ENCODE measurements at regions not wholly inside any gene's neighbourhood (a gene's known extent, or its start where the extent isn't known, plus 50 kb on each side); places are given as distances from the start of the nearest gene placed in this dataset.

DNA sequence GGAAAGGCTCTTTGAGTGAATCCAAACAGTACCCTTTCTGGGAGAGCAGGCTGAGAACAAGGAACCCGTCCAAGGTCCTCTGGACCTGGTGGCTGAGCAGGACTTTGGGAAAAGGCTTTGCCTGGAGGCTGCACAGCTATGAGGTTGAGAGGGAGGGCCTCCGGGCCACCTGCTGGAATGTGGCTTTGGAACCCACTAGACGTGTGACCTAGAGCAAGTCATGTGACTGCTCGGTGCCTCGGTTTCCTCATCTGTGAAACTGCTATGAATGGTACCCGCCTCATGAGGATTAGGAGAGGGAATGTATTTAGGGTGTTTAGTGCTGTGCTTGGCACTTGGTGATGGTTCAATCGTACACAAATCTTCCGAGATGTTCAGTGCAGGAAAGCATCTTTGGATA lies 50.4 kb downstream of the HAPSTR1 start:
- DNase-seq (ENCODE audit: insufficient read length) (no peak), FAIRE-seq (no peak)
- TF ChIP-seq TAF1 (IDR thresholded peaks at IDR 0.05; ENCODE audit: borderline replicate concordance, low read depth, low read length): no peak
- TF ChIP-seq POLR2A (IDR thresholded peaks at IDR 0.05; ENCODE audit: low read depth, low read length): no peak

DNA sequence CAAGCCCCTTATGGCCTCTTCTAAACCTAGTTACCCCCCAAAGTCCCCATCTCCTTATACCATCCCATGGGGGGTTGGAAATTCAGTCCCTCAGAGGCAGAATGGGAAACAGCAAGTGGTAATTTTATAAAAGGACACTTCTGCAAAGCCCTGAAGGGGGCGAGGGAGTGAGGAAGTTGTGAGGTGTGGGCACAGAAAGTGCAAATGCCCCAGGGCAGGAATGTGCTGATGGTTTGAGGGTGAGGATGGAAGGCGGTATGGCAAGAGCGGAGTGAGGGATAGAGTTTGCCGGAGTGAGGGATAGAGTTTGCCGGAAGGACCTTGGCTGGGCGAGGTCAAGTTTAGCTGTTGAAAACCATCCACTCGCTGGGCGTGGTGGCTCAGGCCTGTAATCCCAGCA lies 52.7 kb downstream of the HAPSTR1 start:
- no peak for DNase-seq (ENCODE audit: insufficient read length)
- TF ChIP-seq POLR2A (IDR thresholded peaks at IDR 0.05; ENCODE audit: low read depth, low read length) (no peak), POLR2AphosphoS5 (IDR thresholded peaks at IDR 0.05; ENCODE audit: low read depth, low read length) (no peak), TAF1 (IDR thresholded peaks at IDR 0.05; ENCODE audit: borderline replicate concordance, low read depth, low read length) (no peak)
- no peak for FAIRE-seq

DNA sequence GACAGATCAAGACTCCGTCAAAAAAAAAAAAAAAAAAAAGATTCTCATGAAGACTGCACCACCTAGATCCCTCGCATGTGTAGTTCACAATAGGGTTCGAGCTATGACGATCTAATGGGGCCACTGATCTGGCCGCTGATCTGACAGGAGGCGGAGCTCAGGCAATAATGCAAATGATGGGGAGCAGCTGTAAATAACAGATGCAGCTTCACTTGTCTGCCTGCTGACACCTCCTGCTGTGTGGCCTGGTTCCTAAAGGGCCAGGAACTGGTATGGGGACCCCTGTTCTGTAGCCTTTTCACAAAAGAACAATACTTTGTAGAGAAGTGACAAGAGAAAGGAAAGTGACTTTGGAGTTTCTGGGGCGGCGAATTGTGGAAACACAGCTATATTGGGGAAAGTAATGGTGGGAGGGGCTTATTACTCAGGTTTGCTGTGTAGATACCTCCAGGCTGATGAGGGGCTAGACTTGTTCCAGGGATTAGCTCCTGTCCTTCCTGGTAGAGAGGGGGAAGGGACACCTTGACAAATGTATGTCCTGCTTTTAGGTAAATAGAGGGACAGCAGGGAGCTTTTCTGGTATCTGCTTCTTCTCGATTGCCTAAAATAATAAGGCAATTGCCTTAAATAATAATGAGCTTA lies 57.1 kb downstream of the HAPSTR1 start:
- no peak for FAIRE-seq
- DNase-seq (ENCODE audit: insufficient read length): no peak
- no peak for TF ChIP-seq TAF1 (IDR thresholded peaks at IDR 0.05; ENCODE audit: borderline replicate concordance, low read depth, low read length)

DNA sequence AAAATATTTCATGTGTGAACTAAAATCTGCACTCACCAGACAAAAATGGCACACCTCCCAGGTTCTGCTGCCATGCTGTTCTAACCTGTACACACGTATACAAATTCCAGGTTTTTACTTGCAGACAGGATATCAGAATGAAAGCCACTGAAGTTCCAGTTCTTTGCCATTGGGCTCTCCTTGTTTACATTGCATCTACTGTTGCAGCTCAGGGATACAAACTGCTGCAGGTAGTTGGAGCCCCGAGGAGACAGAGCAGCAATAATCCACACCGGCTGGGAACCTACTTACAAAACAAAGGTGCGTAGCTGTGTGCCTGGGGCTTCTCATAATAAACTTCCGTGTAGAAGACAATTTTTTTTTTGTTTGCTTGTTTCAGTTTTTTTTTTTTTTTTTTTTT lies 59.6 kb downstream of the HAPSTR1 start:
- FAIRE-seq: no peak
- no peak for DNase-seq (ENCODE audit: insufficient read length)
- TF ChIP-seq TAF1 (IDR thresholded peaks at IDR 0.05; ENCODE audit: borderline replicate concordance, low read depth, low read length) (no peak), POLR2A (IDR thresholded peaks at IDR 0.05; ENCODE audit: low read depth, low read length) (no peak), POLR2AphosphoS5 (IDR thresholded peaks at IDR 0.05; ENCODE audit: low read depth, low read length) (no peak)

DNA sequence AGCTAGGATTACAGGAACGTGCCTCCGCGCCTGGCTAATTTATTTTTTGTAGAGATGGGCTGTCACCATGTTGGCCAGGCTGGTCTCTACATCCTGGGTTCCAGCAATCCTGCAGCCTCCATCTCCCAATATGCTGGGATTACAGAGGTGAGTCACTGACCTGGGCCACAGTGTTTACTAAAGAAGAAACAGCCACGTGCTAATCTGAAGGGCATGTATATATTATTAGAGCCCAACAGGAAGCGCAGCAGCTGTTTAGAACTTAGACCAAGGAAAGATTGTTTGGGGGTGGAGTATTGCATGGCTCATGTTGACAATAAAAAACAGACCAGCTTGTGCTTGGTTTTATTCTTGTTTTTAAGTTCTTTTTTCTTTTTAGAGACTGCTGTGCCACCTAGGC lies 60.2 kb downstream of the HAPSTR1 start:
- DNase-seq (ENCODE audit: insufficient read length) (no peak), FAIRE-seq (no peak)
- no peak for TF ChIP-seq TAF1 (IDR thresholded peaks at IDR 0.05; ENCODE audit: borderline replicate concordance, low read depth, low read length)
- no peak for TF ChIP-seq POLR2AphosphoS5 (IDR thresholded peaks at IDR 0.05; ENCODE audit: low read depth, low read length)
- no peak for TF ChIP-seq POLR2A (IDR thresholded peaks at IDR 0.05; ENCODE audit: low read depth, low read length)

GRCh38 chr16:9152649-9153501 lies 61.4 kb downstream of the HAPSTR1 start:
- DNase-seq (ENCODE audit: insufficient read length) (no peak), FAIRE-seq (no peak)
- no peak for TF ChIP-seq TAF1 (IDR thresholded peaks at IDR 0.05; ENCODE audit: borderline replicate concordance, low read depth, low read length)
- TF ChIP-seq POLR2AphosphoS5 (IDR thresholded peaks at IDR 0.05; ENCODE audit: low read depth, low read length): no peak
- TF ChIP-seq POLR2A (IDR thresholded peaks at IDR 0.05; ENCODE audit: low read depth, low read length): no peak

DNA sequence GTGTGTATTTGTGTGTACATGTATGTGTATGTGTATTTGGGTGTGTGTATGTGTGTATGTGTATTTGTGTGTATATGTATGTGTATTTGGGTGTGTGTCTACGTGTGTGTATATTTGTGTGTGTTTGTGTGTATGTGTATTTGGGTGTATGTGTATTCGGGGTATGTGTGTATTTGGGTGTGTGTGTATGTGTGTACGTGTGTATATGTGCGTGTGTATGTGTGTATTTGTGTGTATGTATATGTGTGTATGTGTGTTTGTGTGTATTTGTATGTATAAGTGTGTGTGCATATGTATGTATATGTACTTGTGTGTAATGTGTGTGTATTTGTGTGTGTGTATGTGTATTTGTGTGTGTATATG lies 62.0 kb downstream of the HAPSTR1 start:
- TF ChIP-seq POLR2A (IDR thresholded peaks at IDR 0.05; ENCODE audit: low read depth, low read length) (no peak), POLR2AphosphoS5 (IDR thresholded peaks at IDR 0.05; ENCODE audit: low read depth, low read length) (no peak), TAF1 (IDR thresholded peaks at IDR 0.05; ENCODE audit: borderline replicate concordance, low read depth, low read length) (no peak)
- FAIRE-seq (no peak), DNase-seq (ENCODE audit: insufficient read length) (no peak)

- FAIRE-seq (no peak), DNase-seq (ENCODE audit: insufficient read length) (no peak)
- TF ChIP-seq POLR2AphosphoS5 (IDR thresholded peaks at IDR 0.05; ENCODE audit: low read depth, low read length) (no peak), TAF1 (IDR thresholded peaks at IDR 0.05; ENCODE audit: borderline replicate concordance, low read depth, low read length) (no peak), POLR2A (IDR thresholded peaks at IDR 0.05; ENCODE audit: low read depth, low read length) (no peak)
Measured at GRCh38 chr16:9154567-9155410, 63.3 kb downstream of the HAPSTR1 start.

DNA sequence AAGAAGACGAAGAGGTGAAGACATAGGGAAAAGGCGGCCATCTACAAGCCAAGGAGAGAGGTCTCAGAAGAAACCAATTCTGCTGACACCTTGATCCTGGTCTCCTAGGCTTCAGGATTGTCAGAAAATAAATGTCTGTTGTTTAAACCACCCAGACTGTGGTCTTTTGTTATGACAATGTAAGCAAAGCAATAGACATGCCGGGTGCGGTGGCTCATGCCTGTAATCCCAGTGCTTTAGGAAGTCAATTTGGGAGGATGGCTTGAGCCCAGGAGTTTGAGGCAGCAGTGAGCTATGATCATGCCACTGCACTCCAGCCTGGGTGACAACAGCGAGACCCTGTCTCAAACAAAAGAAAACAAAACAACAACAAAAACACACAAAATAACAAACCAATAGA lies 64.4 kb downstream of the HAPSTR1 start:
- FAIRE-seq (no peak), DNase-seq (ENCODE audit: insufficient read length) (no peak)
- TF ChIP-seq POLR2A (IDR thresholded peaks at IDR 0.05; ENCODE audit: low read depth, low read length) (no peak), TAF1 (IDR thresholded peaks at IDR 0.05; ENCODE audit: borderline replicate concordance, low read depth, low read length) (no peak)

GRCh38 chr16:9159839-9160550 lies 68.6 kb downstream of the HAPSTR1 start:
- FAIRE-seq (no peak), DNase-seq (ENCODE audit: insufficient read length) (peak; percentile 37)
- TF ChIP-seq POLR2A (IDR thresholded peaks at IDR 0.05; ENCODE audit: low read depth, low read length): no peak
- no peak for TF ChIP-seq POLR2AphosphoS5 (IDR thresholded peaks at IDR 0.05; ENCODE audit: low read depth, low read length)
- no peak for TF ChIP-seq TAF1 (IDR thresholded peaks at IDR 0.05; ENCODE audit: borderline replicate concordance, low read depth, low read length)

DNA sequence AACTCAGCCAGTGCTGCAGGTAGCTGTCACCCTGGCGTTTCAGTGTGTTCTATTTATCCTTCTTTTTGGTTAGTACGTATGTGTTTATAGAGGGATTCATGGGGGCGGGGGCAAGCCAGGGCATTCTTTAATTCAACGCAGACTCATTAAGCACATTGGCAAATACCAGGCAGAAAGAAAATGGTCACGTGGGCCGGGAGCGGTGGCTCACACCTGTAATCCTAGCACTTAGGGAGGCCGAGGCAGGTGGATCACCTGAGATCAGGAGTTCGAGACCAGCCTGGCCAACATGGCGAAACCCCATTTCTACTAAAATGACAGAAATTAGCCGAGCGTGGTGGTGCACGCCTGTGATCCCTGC lies 69.1 kb downstream of the HAPSTR1 start:
- TF ChIP-seq TAF1 (IDR thresholded peaks at IDR 0.05; ENCODE audit: borderline replicate concordance, low read depth, low read length): no peak
- TF ChIP-seq POLR2A (IDR thresholded peaks at IDR 0.05; ENCODE audit: low read depth, low read length): no peak
- no peak for TF ChIP-seq POLR2AphosphoS5 (IDR thresholded peaks at IDR 0.05; ENCODE audit: low read depth, low read length)
- no peak for FAIRE-seq
- no peak for DNase-seq (ENCODE audit: insufficient read length)

Data from GM12892 (cell line).